Suprapubic skin (tissue), 4 donors: ENCODE measurements at regions not wholly inside any gene's neighbourhood (a gene's known extent, or its start where the extent isn't known, plus 50 kb on each side); places are given as distances from the start of the nearest gene placed in this dataset.

Source experiments
- EP300 ChIP-seq: sonication (generic); formaldehyde crosslinking; IDR thresholded peaks from one replicate; pipeline ENCODE4 v1.6.1; 2017; ENCODE audit warnings: antibody characterized with exemption
- POLR2AphosphoS5 ChIP-seq, 3 donors: sonication (generic); formaldehyde crosslinking; IDR thresholded peaks; one replicate each; pipeline ENCODE4 v1.6.1; 2017; ENCODE audit warnings: antibody characterized with exemption in 3 of 3

- TF ChIP-seq POLR2AphosphoS5 (IDR thresholded peaks at IDR 0.05), result no peak
- no peak for TF ChIP-seq EP300
Measured at GRCh38 chr7:132678656-132679055, 102.4 kb upstream of the PLXNA4 start.
